K562 (cell line): ENCODE measurements at regions not wholly inside any gene's neighbourhood (a gene's known extent, or its start where the extent isn't known, plus 50 kb on each side); places are given as distances from the start of the nearest gene placed in this dataset.

Source experiments
- ATAC-seq: fragments of 200-7000 bp; cut with Tn5 transposase; 3 replicates; pipeline ENCODE4 v1.9.1; 2020; ENCODE audit warnings: moderate library complexity
- BruUV-seq: library from RNA; stranded (reverse); fragments of 400-500 nt; replicated peaks from 2 replicates; lab custom pipeline; 2021; lab: Mats Ljungman, UMichigan
- CTCF ChIA-PET: fragments of 300-600 bp; formaldehyde crosslinking; extraction: SDS; loops from one replicate; lab custom pipeline; 2021; ENCODE audit warnings: low intra/inter-chr PET ratio; lab: Yijun Ruan, JAX
- POLR2A ChIA-PET: fragments of 300-600, 350-650 bp; sonication (Branson Sonifier 250); formaldehyde crosslinking; extraction: SDS; loops from one replicate; lab custom pipeline; 2021; ENCODE audit warnings: antibody characterized with exemption, inconsistent platforms; lab: Yijun Ruan, JAX
- DNase-seq, 4 experiments: peaks; one replicate each; pipeline versions ENCODE4 v3.0.0 to v3.0.0-alpha.2; 2011 to 2018; ENCODE audit warnings: low spot score in 3 of 4, mixed read lengths in 3 of 4; ENCODE audit errors: extremely low read depth in 1 of 4
- FAIRE-seq: peaks from 2 replicates; lab custom pipeline; 2011; peaks lifted over from hg19 to GRCh38; lab: Jason Lieb, UNC
- H2AFZ ChIP-seq: 2 replicates; pipeline ENCODE4 v1.6.0; 2011; ENCODE audit warnings: low read depth, low read length, control low read depth, inconsistent platforms
- H3K27ac ChIP-seq: fragments of 200-600 bp; 3 replicates; pipeline ENCODE4 v1.8.0; 2011; ENCODE audit warnings: low read depth, mild to moderate bottlenecking, control low read depth, inconsistent platforms, low read length, moderate library complexity, mixed read lengths; ENCODE audit errors: extremely low read depth
- H3K27me3 ChIP-seq, 2 experiments: fragments of 300-600 bp in 1 of 2; 2 replicates in 1 of 2; 3 replicates in 1 of 2; pipeline versions ENCODE4 v1.6.0 to v1.8.0; 2011; ENCODE audit warnings: inconsistent platforms in 2 of 2, low read length in 2 of 2, mild to moderate bottlenecking in 1 of 2, mixed read lengths in 1 of 2, moderate library complexity in 1 of 2; ENCODE audit not compliant: control insufficient read depth in 2 of 2, insufficient read depth in 2 of 2
- H3K36me3 ChIP-seq: fragments of 300-600 bp; 3 replicates; pipeline ENCODE4 v1.8.0; 2011; ENCODE audit warnings: mild to moderate bottlenecking, low read length, inconsistent platforms; ENCODE audit not compliant: control insufficient read depth, insufficient read depth
- H3K4me1 ChIP-seq, 2 experiments: fragments of 200-600 bp in 1 of 2; replicated peaks in 1 of 2; 2 replicates in 1 of 2; 3 replicates in 1 of 2; pipeline versions ENCODE4 v1.5.1 to v1.8.0; 2011; ENCODE audit warnings: inconsistent platforms in 2 of 2, low read length in 2 of 2, mild to moderate bottlenecking in 1 of 2, mixed read lengths in 1 of 2, moderate library complexity in 1 of 2; ENCODE audit not compliant: control insufficient read depth in 2 of 2, insufficient read depth in 2 of 2
- H3K4me2 ChIP-seq: 2 replicates; pipeline ENCODE4 v1.6.1; 2011; ENCODE audit warnings: low read length, control low read depth, inconsistent platforms, mixed read lengths; ENCODE audit not compliant: insufficient read depth
- H3K4me3 ChIP-seq: fragments of 200-600 bp; sonication (generic), shearing (Covaris generic); 2 replicates; pipeline ENCODE4 v1.5.1; 2016; ENCODE audit warnings: control low read depth, inconsistent platforms
- H3K79me2 ChIP-seq: fragments of 200-600 bp; 3 replicates; pipeline ENCODE4 v1.8.0; 2011; ENCODE audit warnings: low read length, inconsistent platforms; ENCODE audit not compliant: control insufficient read depth, insufficient read depth
- H3K9ac ChIP-seq, 2 experiments: 2 replicates each; pipeline versions ENCODE4 v1.6.0 to v1.6.1; 2011; ENCODE audit warnings: low read depth in 2 of 2, low read length in 2 of 2, control low read depth in 1 of 2, inconsistent platforms in 1 of 2, mild to moderate bottlenecking in 1 of 2, mixed read lengths in 1 of 2; ENCODE audit not compliant: insufficient read depth in 1 of 2
- H3K9me1 ChIP-seq: one replicate; pipeline ENCODE4 v1.6.0; 2011; ENCODE audit warnings: inconsistent platforms, mild to moderate bottlenecking, low read length, moderate library complexity; ENCODE audit not compliant: control insufficient read depth, insufficient read depth
- H3K9me3 ChIP-seq: replicated peaks from 2 replicates; pipeline ENCODE4 v1.5.1; 2011; ENCODE audit warnings: low read depth, low read length, inconsistent platforms; ENCODE audit not compliant: control insufficient read depth, insufficient read depth
- H4K20me1 ChIP-seq: replicated peaks from 2 replicates; pipeline ENCODE4 v1.6.1; 2011; ENCODE audit warnings: low read length, inconsistent platforms, mixed read lengths; ENCODE audit not compliant: control insufficient read depth, insufficient read depth
- DIDO1 ChIP-seq: fragments of 450-650 bp; IDR thresholded peaks from 2 replicates; pipeline ENCODE4 v1.6.1; 2016; ENCODE audit warnings: low read depth, missing biosample characterization, missing genetic modification characterization
- ERF ChIP-seq: fragments of 450-650 bp; formaldehyde crosslinking; IDR thresholded peaks from 2 replicates; pipeline ENCODE4 v1.4.0; 2020; ENCODE audit warnings: mild to moderate bottlenecking, mixed read lengths
- FOS ChIP-seq: IDR thresholded peaks from 3 replicates; pipeline ENCODE4 v1.6.1; 2011; ENCODE audit not compliant: insufficient read length; ENCODE audit errors: extremely low read depth
- KHSRP ChIP-seq: fragments of 450-650 bp; IDR thresholded peaks from 2 replicates; pipeline ENCODE4 v1.6.1; 2017
- KLF10 ChIP-seq: fragments of 250-450 bp; sonication (Bioruptor Pico); IDR thresholded peaks from 2 replicates; pipeline ENCODE4 v1.6.1; 2021; ENCODE audit warnings: matching md5 sums
- NR0B1 ChIP-seq: fragments of 450-650 bp; IDR thresholded peaks from one replicate; pipeline ENCODE4 v1.6.1; 2018; ENCODE audit warnings: mild to moderate bottlenecking, moderate library complexity; ENCODE audit not compliant: partially characterized antibody
- RBFOX2 ChIP-seq: fragments of 200-400 bp; formaldehyde crosslinking; IDR thresholded peaks from 2 replicates; pipeline ENCODE4 v1.6.1; 2017; ENCODE audit warnings: low read depth, mild to moderate bottlenecking, low read length, moderate library complexity
- U2AF1 ChIP-seq: fragments of 200-400 bp; formaldehyde crosslinking; optimal IDR thresholded peaks from 2 replicates; pipeline ENCODE3; 2017; ENCODE audit warnings: mild to moderate bottlenecking, low read depth, low read length, moderate library complexity
- ZNF695 ChIP-seq: fragments of 450-650 bp; formaldehyde crosslinking; IDR thresholded peaks from 2 replicates; pipeline ENCODE4 v1.4.0; 2020; ENCODE audit warnings: mild to moderate bottlenecking, moderate library complexity
- WGBS: fragments of 100-300 bp; shearing (Covaris generic); methylation state at CpG from one replicate; pipeline ENCODE4 v1.1.6; 2016; ENCODE audit warnings: low coverage, mixed read lengths; ENCODE audit not compliant: insufficient coverage; ENCODE audit errors: missing lambda C conversion rate; 5-methylcytosine and 5-hydroxymethylcytosine counted together
- in situ Hi-C: fragments of 300-500 bp; cut with MboI; formaldehyde crosslinking; loops from 4 replicates; pipeline ENCODE4 v1.15.0; 2018; ENCODE audit warnings: inconsistent platforms, mixed read lengths
- intact Hi-C: fragments of 100-400 bp; cut with micrococcal nuclease; formaldehyde crosslinking; loops from 2 replicates; pipeline ENCODE4 v1.14.2; 2022

GRCh38 chr3:181847276-181847675 lies 135.6 kb downstream of the SOX2 start:
- H3K9me1 ChIP-seq, result no peaks in the 10 kb centered on the region
- ChIA-PET POLR2A (no interaction called here), CTCF (no interaction called here)
- BruUV-seq, result no TSS peak
- ATAC-seq (no peak), DNase-seq (no peak), FAIRE-seq (no peak)
- no peaks in the 10 kb centered on the region for H3K36me3 ChIP-seq
- TF ChIP-seq FOS, result no peak
- no peak for TF ChIP-seq ERF (CRISPR knock-in tag)
- TF ChIP-seq KHSRP, result no peak
- no peak for TF ChIP-seq DIDO1 (tag)
- TF ChIP-seq RBFOX2, result no peak
- TF ChIP-seq KLF10 (CRISPR knock-in tag), result no peak
- no peak for TF ChIP-seq NR0B1
- no peak for TF ChIP-seq U2AF1
- TF ChIP-seq ZNF695, result no peak
- H3K27me3 ChIP-seq, result no peaks in the 10 kb centered on the region
- intact Hi-C loops (no loop called here), in situ Hi-C loops (no loop called here)
- no peaks in the 10 kb centered on the region for H3K4me1 ChIP-seq
- no peak overlapping the region for H3K4me3 ChIP-seq
- H2AFZ ChIP-seq, result no peak overlapping the region
- 0% methylated on average over 3 of the region's 3 CpGs for WGBS
- H3K9me3 ChIP-seq, result no peaks in the 10 kb centered on the region
- H3K9ac ChIP-seq, result no peak overlapping the region
- no peaks in the 10 kb centered on the region for H4K20me1 ChIP-seq
- H3K27ac ChIP-seq, result no peak overlapping the region
- no peaks in the 10 kb centered on the region for H3K79me2 ChIP-seq
- H3K4me2 ChIP-seq, result no peak overlapping the region
